KG1 (cell line): ENCODE measurements at regions not wholly inside any gene's neighbourhood (a gene's known extent, or its start where the extent isn't known, plus 50 kb on each side); places are given as distances from the start of the nearest gene placed in this dataset.

Experiments used
- DNase-seq: peaks from one replicate; lab custom pipeline; 2025; lab: John Stamatoyannopoulos, UW

DNA sequence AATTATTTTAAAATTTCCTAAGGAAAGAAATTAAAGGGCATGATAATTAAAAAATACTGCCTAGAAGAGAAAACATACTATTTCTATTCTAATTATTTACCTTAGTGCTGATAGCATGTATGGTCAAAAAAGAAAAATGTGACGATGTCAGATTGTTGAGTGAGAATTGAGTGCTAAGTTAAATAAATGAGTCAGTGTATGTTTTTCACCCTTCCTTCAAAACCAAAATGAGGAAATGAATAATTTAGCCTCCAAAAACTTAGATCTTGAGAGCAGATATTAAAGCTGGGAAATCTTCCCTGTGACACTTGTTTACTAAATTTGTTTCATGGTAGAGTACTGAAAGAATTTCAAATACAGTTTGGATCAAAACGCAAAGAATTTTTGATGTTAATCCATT, 58.6 kb upstream of the NYAP2 start:
- DNase-seq = no peak

DNA sequence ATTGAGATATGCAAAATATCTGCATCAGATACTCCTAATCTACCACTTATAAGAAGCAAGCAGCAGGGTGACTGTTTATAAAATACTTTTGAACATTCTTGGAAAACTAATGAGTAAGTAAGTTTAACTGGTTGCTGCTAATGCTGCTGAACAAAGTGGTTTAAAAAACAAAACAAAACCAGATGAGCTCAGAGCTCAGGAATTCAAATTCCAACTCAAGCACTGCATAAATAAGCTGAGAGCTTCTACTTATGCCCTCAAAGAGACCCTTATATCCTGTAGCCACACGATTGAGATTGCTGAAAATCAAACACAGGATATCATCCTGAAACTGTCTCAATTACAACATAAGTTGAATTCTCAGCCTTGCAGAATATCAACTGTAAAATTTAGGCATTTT, 62.3 kb upstream of the NYAP2 start:
- no peak for DNase-seq

DNA sequence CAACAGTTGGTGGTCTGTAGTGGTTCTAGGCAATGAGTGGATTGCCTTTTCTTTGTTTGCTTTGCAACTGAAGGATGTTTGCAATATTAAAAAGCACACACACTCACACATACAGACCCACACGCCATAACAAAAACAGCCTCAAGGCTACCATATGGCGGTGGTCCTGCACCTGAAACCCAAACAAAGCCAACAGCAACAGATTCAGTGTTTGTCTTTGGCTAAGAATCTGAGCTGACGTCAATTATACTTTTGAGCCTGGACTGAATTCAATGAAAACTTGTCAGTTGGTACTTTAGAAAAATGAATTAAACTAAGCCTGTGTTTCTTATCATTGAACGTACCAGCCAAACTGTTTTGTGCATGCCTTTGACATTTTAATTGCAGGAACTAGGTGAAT, 65.0 kb upstream of the NYAP2 start:
- DNase-seq = no peak

DNA sequence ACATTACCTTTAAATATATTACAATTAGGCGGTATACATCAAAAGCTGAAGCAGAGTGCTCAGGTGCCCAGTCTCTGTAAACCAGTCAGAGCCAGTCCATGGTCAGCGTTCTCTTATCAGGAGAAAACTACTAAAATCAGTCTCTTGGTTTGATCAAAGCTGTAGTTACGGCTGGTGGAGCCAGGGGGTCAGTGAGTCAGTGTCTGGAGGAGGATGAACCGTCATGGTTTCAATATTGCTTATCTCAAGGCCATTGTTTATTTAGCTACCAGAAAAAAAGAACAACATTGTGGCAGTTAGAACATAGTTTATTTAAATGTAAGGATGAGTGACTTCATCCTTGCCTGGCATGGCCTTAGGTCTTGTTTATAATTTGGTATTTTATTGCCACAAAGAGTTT, 71.3 kb upstream of the NYAP2 start:
- no peak for DNase-seq

DNA sequence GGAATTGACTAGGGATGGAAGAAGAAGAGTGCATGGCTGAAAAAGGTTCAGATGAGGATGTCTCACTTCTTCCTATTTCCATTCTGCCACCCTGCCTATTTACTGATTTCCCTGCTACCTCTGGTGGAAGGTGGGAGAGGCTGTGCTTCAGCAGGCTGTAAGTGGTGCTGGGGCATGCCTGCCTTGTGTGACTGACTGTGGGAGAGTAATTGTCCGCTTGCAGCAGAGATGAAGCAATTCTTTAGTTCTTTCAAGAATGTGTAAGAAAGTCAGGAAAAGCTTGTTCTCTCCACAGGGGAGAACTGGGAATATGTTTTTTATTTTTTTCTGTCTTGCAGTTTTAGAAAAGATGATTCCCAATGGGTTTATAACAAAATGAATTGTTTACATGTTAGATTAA, 72.5 kb upstream of the NYAP2 start:
- no peak for DNase-seq

DNA sequence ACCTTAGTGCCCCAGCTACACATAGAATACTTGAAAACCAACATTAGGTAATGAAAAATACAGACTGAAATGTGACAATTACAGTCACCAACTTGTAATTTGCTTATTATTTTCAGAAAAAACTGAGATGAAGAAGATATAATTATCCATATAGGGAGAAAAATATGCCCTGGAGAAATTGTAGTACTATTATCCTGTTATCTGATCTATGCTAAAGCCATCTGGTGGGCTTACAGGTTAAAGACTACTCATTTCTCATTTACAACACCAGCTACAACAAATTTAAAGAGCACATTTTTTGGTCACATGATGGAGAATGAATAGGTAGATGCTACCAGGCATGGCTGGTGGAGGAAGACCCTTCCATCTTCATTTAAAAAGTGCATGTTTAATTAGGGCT, 79.6 kb upstream of the NYAP2 start:
- no peak for DNase-seq

DNA sequence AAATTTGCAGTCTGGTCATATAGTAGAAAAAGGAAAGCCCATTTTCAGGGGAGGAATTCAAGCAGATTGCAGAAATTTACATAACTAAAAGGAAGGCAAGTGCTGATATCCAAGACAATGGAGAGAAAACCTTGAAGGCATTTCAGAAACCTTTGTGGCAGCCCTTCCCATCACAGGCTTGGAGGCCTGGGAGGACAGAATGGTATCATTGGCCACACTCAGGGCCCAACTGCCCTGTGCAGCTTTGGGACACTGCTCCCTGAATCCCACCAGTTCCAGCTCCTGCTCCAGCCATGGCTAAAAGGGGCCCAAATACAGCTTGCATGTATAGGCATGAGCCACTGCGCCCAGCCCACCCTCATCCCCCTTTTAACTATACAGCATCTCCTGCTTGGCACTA, 81.1 kb upstream of the NYAP2 start:
- DNase-seq = no peak

DNA sequence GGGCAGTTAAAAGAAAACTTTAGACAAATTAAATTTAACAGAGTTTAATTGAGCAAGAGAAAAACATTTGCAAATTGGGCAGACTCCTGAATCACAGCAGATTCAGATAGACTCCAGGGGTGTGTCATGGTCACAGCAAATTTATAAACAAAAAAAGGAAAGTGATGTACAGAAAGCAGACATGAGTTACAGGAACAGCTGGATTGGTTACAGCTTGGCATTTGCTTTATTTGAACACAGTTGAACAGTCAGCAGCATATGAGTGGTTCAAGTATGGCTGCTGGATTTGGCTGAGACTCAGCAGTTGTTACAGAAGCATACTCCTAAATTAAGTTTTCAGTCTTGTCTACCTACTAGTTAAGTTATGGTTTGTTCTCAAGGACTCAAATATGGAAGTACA, 82.3 kb upstream of the NYAP2 start:
- DNase-seq = no peak

DNA sequence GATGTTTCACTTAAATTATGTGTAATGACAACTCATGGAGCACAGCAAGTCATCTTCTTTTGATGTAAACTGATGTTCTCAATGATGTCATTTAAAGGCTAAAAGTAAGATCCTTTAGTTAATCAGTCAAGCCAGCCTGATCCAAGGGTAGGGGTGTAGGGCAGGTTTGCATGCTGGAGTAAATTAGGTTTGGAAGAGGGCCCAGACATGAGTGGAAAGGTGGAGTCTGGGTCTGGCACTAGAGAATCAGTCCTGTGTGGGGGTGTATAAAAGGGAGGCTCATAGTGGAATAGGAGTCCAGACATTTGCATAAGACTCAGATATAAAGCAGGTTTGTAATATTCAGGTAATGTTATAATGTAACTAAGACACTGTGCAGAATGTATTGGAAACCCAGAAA, 88.8 kb upstream of the NYAP2 start:
- DNase-seq = no peak

DNA sequence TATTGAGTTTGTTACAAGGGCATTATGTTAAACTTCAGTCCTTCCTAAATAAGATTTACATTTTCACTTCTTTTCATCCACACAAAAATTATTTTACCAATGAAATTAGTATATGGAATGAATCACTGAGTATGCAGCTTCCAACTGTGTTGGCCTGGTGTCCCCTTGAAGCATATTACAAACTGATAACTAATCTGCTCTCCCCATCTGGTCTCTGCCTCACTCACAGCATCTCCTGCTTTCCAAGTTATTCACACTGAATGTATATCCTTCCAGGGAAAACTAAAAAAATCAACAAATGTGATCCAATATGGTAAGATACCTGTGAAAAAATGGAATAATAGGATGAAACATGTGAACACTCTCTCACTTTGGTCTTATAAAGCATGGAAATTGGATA, 90.0 kb upstream of the NYAP2 start:
- DNase-seq = no peak

DNA sequence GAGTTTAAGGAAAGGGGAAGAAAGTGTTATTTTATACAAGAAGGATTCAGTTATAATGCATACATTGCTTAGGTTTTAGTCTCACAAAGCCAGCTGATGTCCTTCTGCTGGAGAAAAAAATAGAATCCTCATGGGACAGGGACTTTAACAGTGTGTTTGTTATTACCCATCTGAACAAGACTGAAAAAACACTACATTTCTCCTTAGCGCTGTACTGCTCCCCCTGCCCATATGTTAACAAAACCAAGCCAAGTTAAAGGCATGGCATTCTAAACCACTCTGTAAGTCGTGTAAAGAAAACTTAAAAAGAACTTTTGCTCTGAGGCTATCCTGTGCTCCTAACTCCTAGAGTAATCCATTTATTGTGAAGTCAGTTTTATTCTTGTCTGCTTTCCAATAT, 102.6 kb upstream of the NYAP2 start:
- no peak for DNase-seq

DNA sequence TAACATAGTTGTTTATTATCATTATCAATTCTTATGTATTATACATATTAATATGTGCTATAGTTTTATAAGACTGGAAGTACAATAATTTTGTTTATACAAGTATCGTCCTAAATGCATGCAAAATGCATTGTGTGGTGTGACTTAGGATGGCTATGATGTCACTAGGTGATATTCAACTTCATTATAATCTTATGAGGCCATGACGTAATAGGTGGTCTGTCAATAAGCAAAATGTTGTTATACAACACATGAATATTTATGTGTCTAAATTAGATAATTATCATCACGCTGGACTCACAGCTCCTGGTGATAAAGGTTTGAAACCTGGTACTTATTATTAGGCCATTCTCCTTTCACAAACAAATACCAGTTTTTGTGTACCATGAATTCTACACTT, 104.4 kb upstream of the NYAP2 start:
- DNase-seq = no peak

DNA sequence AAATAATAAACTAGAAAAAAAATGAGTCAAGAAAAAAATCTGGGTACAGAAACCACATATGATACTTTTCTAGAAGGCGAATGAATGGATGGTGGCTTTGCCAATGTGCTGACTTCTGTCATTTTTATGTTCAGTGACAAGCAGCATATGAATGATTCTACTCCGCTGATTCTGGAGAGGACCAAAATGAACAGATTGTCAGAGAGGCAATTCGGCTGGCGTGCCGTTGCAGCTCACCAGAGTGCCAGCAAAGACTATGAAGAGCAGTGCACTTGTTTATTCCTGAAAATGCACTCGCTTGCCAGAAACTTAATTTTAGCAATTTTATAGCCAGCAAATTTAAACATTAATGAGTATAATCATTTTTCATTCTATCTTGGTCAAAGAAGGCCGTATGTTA, 105.9 kb upstream of the NYAP2 start:
- DNase-seq = no peak

DNA sequence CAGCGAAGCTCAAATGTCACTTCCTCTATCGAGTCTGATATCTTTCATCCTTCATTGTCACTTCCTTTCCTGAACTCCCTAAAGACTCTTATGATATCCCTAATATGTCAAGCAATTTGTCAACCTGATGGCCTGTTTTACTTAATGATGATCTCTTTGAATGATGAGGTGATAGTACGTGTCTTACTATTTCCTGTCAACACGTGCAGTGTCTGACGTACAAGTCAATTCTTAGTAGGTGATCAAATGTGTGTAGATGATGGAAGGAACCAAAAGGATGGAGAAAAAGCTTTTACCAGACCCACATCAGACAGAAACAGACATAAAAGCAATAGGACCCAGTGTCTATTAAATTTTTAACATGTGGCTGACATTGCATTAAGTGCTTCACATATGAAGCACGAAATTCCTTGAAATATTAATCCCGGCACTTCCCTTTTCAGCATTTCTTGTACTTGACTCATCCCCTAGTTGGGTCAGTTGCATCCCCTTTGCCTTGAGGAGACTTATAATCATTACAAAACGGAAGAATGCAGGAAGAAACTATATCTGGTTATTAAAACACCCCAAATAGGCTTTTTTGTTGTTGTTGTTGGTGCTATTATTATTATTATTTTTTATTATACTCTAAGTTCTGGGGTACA, 108.6 kb upstream of the NYAP2 start:
- DNase-seq = no peak

DNA sequence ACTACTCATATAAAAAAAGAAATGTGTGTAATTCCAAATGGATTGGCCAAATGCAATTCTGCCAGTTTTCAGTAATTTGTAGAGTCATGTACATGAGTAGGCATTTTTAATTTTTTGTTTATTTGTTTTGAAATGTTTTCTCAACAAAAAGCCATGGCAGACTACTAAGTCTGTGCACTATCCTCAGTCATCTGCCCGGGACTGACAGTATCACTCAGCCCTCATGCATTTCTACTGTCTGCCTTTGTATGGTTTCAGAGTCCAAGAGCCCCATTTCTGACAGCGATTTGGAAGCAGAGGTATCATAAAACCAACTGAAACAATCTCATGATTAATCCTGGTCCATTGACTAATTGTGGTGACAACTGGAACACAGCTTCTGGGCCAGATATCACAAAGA, 109.9 kb upstream of the NYAP2 start:
- DNase-seq = no peak

DNA sequence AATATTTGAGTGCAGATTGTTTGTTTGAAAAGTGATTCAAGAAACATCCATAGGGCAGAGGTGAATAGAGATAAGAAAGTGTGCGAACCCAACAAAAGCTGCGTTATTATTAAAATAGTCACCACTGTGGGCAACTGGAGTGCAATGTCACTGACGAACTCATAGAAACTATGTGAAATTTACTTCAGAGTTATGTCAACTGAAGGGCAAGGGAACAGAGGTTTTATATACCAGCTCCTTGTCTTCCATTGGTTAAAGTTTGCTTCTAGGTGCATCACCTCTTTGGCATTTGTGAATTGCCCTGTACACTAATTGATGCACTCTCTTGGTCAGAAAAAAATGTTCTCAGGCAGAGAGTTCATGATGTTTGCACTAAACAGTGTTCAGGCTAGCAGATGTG, 110.5 kb upstream of the NYAP2 start:
- no peak for DNase-seq

DNA sequence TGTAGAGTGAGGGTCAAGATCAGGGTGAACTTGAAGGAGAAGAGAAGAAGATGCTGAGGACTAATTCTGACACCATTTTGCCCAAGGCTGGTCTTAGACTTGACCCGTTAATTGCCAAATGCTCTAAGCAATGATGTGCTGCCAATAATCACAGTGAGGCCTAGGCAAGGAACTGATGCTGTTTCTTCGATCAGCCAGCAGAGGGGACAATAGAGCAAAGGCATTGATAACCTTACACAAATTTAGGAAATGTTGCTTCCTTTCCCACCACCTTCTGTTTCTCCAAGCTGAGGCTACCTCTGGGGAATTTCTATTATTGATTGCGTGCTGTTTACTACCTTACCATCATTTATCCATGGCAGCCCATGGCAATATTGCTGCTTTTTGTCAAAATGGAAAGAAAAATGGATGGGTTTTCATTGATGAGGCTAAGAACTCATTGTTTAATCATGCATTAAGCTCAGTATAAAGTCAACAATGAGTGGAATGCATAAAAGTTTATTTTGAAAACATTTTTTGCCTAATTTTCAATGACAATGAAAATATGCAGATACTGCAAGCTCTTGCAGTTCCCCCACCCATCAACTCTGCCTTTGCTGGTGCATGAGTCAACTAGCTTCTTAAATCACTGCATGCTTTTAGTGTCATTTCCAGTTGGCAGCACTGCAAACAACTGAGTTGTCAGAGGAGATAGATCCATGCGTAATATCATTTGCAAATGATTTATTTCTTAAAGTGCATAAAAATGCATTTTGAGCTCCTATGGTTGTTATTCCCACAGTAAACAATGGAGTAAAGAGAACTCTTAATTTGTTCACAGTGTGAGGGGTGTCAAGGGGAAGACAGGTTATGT, 116.4 kb upstream of the NYAP2 start:
- DNase-seq = no peak

DNA sequence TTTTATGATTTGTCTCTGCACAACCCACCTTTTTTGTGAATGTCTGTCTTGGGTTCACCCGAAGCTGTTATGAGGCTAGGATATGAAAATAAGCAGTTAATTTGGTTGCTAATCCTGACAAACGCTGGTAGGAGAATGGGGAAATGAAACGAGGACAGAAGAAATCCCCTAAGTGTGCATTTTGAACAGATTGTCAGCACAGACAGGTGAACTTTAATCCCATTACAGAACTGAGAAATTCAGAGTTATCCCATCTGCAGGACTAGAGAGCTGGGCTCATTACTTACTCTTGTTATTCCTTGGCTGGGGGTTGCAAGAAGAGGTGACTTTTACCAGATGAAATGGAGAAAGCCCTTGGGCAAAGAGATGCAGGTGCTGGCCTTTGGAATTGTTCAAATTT, 123.3 kb upstream of the NYAP2 start:
- no peak for DNase-seq

DNA sequence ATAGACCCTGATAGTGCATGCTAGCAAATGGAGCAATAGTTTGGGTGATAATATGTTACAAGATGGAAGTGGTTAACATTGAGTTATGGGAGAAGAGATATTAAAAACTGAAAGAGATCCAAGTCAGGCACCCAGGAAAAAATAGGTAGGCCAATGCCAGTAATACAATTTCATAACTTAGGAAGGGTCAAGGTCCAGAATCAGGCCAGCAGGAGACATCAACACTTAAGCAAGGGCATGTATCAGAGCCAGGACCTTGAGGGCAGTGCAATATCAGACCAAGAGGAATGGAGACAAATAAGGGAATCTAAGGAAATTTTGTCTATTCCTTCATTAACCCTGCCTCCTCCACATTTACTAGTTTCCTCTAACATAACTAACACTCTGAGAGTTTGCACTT, 124.1 kb upstream of the NYAP2 start:
- DNase-seq = no peak

DNA sequence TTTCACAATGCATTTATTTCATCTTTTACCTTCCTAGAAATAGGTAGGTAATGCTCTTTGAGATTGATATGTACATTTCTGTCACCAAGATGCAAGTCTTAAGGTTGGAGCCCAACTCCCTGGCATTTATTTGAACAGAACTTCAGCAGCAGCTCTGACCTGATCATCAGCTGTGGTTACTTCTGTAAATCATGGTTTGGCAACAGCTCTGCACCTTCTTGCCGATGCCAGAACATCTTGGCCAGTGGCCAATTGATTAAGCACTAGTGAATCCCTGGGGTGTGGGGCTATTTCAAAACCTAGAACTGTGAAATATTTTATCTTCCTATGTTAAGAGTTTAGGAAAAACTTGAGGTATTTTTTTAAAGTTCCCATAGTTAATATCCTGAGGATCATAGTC, 124.8 kb upstream of the NYAP2 start:
- DNase-seq = no peak

DNA sequence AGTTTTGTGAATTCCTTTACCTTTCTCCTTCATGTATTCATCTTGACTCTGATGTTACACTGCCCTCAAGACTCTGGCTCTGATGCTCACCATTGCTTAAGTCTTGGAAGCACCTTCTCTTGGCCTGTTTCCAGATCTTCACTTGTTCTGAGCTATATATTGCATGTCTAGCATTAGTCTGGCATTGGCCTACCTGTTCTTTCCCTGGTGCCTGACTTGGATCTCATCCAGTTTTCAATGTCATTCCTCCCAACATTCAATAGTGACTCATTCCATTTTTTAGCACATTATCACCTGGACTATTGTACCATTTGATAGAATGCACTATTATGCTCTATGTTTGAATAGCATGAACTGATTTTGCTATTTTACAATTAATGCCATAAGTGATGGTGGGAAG, 127.3 kb upstream of the NYAP2 start:
- DNase-seq = no peak

DNA sequence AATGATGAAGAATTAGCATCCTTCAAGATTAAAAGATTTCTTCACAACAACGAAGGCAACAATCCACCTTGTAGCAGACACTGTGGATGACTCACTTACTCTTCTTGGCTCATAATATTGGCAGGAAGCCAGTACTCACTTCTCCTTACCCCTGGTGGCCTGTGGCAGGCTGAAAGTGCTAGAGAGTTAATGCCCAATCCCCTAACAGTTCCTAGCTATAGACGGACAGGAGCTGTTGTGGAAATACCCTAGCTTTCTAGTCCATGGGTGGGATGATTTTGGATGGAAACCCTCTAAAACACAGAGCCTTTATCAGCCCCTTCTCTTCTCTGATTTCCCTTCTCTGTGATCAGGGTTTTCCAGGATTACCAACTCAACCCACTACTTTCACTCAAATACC, 128.6 kb upstream of the NYAP2 start:
- peak; percentile 24 for DNase-seq

DNA sequence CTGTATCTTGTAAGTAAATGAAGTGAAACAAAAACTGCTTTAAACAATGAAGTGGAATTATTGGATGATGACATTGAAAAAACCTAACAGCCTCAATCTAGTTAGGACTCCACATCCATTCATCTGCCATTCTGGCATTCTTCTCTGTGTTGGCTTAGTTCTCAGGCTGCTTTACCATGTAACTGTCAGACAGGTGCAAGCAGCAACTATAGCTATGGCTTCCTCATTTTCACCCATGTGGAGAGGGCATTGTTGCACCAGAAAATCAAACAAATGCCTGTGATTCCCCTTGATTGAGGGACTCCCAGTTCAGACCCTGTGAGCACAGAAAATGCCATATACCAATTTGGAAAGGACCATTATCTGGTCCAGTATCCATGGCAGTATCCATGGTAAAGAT, 129.5 kb upstream of the NYAP2 start:
- DNase-seq = no peak

DNA sequence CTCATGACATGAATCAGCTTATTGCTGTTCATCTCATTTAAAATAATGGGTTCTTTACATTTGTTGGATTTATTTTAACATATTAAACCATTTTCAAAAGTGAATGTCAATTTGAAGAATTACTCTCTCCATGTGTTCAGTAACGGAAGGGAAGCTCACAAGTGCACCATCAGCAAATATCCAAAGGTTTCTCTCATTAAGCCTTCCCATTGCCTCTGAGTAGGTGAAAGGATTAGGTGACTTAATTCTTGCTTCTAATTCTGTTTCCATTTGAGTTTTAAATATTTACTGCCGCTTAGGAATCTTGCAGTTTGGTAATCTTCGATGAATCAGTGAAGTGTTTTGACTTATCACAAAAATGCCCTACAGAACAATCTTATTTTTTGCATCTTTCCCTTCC, 145.1 kb upstream of the NYAP2 start:
- no peak for DNase-seq
